Mammary epithelial cell (primary cell): ENCODE measurements at regions not wholly inside any gene's neighbourhood (a gene's known extent, or its start where the extent isn't known, plus 50 kb on each side); places are given as distances from the start of the nearest gene placed in this dataset.

Source experiments
- EZH2 ChIP-seq: IDR thresholded peaks from 2 replicates; pipeline ENCODE4 v1.6.1; 2012; ENCODE audit warnings: low read length, inconsistent platforms, borderline replicate concordance
- TF ChIP-seq, protein P1 (sequence below), 2 donors: IDR thresholded peaks in 1 of 2; conservative IDR thresholded peaks in 1 of 2; 2 replicates each; pipeline ENCODE4 v1.5.1; 2011 to 2012; ENCODE audit warnings: inconsistent platforms in 2 of 2, low read length in 2 of 2, mild to moderate bottlenecking in 2 of 2, control low read depth in 1 of 2, low read depth in 1 of 2; ENCODE audit not compliant: insufficient read depth in 1 of 2; ENCODE audit errors: extremely low read depth in 1 of 2

DNA sequence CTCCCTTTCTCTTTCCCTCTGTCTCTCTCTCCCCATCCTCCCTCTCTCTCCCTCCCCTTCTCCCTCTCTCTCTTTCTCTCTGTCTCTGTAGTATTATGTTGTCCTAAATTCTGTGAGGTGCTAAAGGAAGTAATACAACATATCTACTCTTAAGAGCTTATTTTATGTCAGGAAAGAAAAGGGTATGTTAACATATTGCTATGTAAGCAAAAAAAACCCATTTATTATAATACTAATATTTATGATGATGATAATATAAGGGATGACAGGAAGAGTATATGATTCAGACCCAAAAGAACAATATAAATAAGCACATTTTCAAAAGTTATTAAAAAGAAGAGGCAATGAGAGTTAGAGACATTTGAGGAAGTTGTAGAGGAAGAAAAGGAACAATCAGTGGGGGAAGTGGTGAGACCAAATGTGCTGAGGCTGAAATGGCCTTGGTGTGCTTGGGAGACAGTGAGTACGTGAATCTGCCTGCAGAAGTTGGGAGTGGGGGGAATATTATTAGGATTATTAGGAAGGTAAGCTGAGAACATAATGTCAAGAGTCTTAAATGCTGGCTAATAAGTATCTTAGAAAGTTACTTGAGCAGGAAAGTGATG, 303.6 kb upstream of the FERMT1 start:
- TF ChIP-seq, protein P1, sequence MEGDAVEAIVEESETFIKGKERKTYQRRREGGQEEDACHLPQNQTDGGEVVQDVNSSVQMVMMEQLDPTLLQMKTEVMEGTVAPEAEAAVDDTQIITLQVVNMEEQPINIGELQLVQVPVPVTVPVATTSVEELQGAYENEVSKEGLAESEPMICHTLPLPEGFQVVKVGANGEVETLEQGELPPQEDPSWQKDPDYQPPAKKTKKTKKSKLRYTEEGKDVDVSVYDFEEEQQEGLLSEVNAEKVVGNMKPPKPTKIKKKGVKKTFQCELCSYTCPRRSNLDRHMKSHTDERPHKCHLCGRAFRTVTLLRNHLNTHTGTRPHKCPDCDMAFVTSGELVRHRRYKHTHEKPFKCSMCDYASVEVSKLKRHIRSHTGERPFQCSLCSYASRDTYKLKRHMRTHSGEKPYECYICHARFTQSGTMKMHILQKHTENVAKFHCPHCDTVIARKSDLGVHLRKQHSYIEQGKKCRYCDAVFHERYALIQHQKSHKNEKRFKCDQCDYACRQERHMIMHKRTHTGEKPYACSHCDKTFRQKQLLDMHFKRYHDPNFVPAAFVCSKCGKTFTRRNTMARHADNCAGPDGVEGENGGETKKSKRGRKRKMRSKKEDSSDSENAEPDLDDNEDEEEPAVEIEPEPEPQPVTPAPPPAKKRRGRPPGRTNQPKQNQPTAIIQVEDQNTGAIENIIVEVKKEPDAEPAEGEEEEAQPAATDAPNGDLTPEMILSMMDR (conservative IDR thresholded peaks at IDR 0.05 in 1 of 2, IDR thresholded peaks at IDR 0.05 in 1 of 2; ENCODE audit: extremely low read depth in 1 of 2, insufficient read depth in 1 of 2, low read depth in 1 of 2, low read length in 2 of 2) = no peak
- no peak for TF ChIP-seq EZH2
